ENCODE measurements at regions not wholly inside any gene's neighbourhood (a gene's known extent, or its start where the extent isn't known, plus 50 kb on each side); places are given as distances from the start of the nearest gene placed in this dataset.

DNA sequence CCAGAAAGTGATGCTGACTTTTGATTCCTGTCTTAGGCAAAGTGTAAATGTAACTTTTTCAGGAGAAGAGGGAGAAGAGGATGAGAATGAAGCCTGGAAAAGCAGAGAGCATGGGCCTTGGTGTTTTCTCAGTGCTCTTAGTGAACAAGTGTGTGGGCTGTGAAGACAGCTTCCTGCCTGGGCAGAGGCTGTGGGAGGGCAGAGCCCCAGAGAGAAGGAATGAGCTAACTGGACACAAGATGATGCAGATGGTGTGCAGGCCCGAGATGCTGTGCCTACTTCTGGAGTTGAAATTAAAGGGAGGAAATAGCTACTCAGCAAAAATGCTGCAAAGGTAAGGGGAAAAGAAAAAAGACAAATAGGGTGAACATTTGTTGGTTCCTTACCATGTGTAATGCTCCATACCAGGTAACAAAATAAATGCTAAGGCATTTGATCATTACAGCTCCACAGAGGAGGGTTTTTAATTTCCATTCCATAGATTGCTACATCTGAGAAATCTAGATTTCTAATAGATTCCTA lies 87.0 kb upstream of the CEP162 start:
- TF ChIP-seq, protein P1, sequence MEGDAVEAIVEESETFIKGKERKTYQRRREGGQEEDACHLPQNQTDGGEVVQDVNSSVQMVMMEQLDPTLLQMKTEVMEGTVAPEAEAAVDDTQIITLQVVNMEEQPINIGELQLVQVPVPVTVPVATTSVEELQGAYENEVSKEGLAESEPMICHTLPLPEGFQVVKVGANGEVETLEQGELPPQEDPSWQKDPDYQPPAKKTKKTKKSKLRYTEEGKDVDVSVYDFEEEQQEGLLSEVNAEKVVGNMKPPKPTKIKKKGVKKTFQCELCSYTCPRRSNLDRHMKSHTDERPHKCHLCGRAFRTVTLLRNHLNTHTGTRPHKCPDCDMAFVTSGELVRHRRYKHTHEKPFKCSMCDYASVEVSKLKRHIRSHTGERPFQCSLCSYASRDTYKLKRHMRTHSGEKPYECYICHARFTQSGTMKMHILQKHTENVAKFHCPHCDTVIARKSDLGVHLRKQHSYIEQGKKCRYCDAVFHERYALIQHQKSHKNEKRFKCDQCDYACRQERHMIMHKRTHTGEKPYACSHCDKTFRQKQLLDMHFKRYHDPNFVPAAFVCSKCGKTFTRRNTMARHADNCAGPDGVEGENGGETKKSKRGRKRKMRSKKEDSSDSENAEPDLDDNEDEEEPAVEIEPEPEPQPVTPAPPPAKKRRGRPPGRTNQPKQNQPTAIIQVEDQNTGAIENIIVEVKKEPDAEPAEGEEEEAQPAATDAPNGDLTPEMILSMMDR (IDR thresholded peaks at IDR 0.05): no peak
- no peak for TF ChIP-seq POLR2A (IDR thresholded peaks at IDR 0.05)
